NCI-H69 (cell line): ENCODE measurements at regions not wholly inside any gene's neighbourhood (a gene's known extent, or its start where the extent isn't known, plus 50 kb on each side); places are given as distances from the start of the nearest gene placed in this dataset.
"Not testable (repeated sequence)": the region's sequence is repeated elsewhere in the genome, so short reads cannot be mapped to it uniquely, and the experiment has no call there.

Source experiments
- DNase-seq: peaks from one replicate; lab custom pipeline; 2025; lab: John Stamatoyannopoulos, UW

GRCh38 chr2:114261366-114261765 lies 181.1 kb upstream of the DPP10 start:
- DNase-seq: no peak

- no peak for DNase-seq
Observed at GRCh38 chr2:114265261-114265660, 177.2 kb upstream of the DPP10 start.

- no peak for DNase-seq
Observed at GRCh38 chr2:114274957-114275356, 167.5 kb upstream of the DPP10 start.

- no peak for DNase-seq
Observed at GRCh38 chr2:114281188-114281587, 161.3 kb upstream of the DPP10 start.

- no peak for DNase-seq
Observed at GRCh38 chr2:114283774-114284173, 158.7 kb upstream of the DPP10 start.

GRCh38 chr2:114286438-114286837 lies 156.0 kb upstream of the DPP10 start:
- no peak for DNase-seq

GRCh38 chr2:114293355-114293754 lies 149.1 kb upstream of the DPP10 start:
- DNase-seq: no peak

GRCh38 chr2:114294741-114295140 lies 147.7 kb upstream of the DPP10 start:
- DNase-seq: no peak

GRCh38 chr2:114300351-114300750 lies 142.1 kb upstream of the DPP10 start:
- DNase-seq: not testable (repeated sequence)

GRCh38 chr2:114316532-114317300 lies 125.7 kb upstream of the DPP10 start:
- no peak for DNase-seq

- DNase-seq: no peak
Observed at GRCh38 chr2:114330594-114330993, 111.8 kb upstream of the DPP10 start.

GRCh38 chr2:114331934-114332333 lies 110.5 kb upstream of the DPP10 start:
- DNase-seq: no peak

- DNase-seq: no peak
Observed at GRCh38 chr2:114345246-114345645, 97.2 kb upstream of the DPP10 start.

GRCh38 chr2:114346658-114347057 lies 95.8 kb upstream of the DPP10 start:
- no peak for DNase-seq

GRCh38 chr2:114350186-114350725 lies 92.2 kb upstream of the DPP10 start:
- no peak for DNase-seq

GRCh38 chr2:114352988-114353387 lies 89.5 kb upstream of the DPP10 start:
- DNase-seq: no peak

GRCh38 chr2:114354199-114354598 lies 88.2 kb upstream of the DPP10 start:
- DNase-seq: no peak

- DNase-seq: no peak
Observed at GRCh38 chr2:114368705-114369104, 73.7 kb upstream of the DPP10 start.

GRCh38 chr2:114371721-114372120 lies 70.7 kb upstream of the DPP10 start:
- DNase-seq: not testable (repeated sequence)

- DNase-seq: no peak
Observed at GRCh38 chr2:114373591-114373990, 68.8 kb upstream of the DPP10 start.

- DNase-seq: no peak
Observed at GRCh38 chr2:114384441-114384840, 58.0 kb upstream of the DPP10 start.

- DNase-seq: no peak
Observed at GRCh38 chr2:114389021-114389420, 53.4 kb upstream of the DPP10 start.
